Prostate gland (tissue), 2 donors: ENCODE measurements at regions not wholly inside any gene's neighbourhood (a gene's known extent, or its start where the extent isn't known, plus 50 kb on each side); places are given as distances from the start of the nearest gene placed in this dataset.

Experiments
- DNase-seq: peaks from one replicate; pipeline ENCODE4 v3.0.0-alpha.2; 2019; ENCODE audit warnings: low spot score
- H3K27ac ChIP-seq, 2 donors: fragments of 200-600 bp; sonication (generic); 2 replicates each; pipeline ENCODE4 v1.5.1; 2017 to 2019
- H3K27me3 ChIP-seq: fragments of 200-600 bp; sonication (generic); replicated peaks from 2 replicates; pipeline ENCODE4 v1.5.1; 2019; ENCODE audit not compliant: insufficient read depth
- H3K36me3 ChIP-seq, 2 donors: fragments of 200-600 bp; sonication (generic); 1 replicate in 1 of 2; 2 replicates in 1 of 2; pipeline versions ENCODE4 v1.5.1 to v1.8.1; 2017 to 2019
- H3K4me1 ChIP-seq: fragments of 200-600 bp; sonication (generic); replicated peaks from 2 replicates; pipeline ENCODE4 v1.5.1; 2019
- H3K4me3 ChIP-seq, 2 donors: fragments of 200-600 bp; sonication (generic); 2 replicates each; pipeline ENCODE4 v1.5.1; 2017 to 2019
- H3K9me3 ChIP-seq: fragments of 200-600 bp; sonication (generic); 2 replicates; pipeline ENCODE4 v1.5.1; 2017
- POLR2A ChIP-seq: fragments of 450-650 bp; IDR thresholded peaks from one replicate; pipeline ENCODE4 v1.6.1; 2016; ENCODE audit warnings: antibody characterized with exemption, mild to moderate bottlenecking
- POLR2AphosphoS5 ChIP-seq: sonication (generic); formaldehyde crosslinking; IDR thresholded peaks from one replicate; pipeline ENCODE4 v1.6.1; 2017; ENCODE audit warnings: antibody characterized with exemption
- WGBS: methylation state at CpG from one replicate; pipeline ENCODE4 v1.1.5; 2018; 5-methylcytosine and 5-hydroxymethylcytosine counted together
- intact Hi-C: fragments of 100-400 bp; cut with DNase I; formaldehyde crosslinking; loops from one replicate; pipeline ENCODE4 v1.14.2; 2022
- TF ChIP-seq, protein P1 (sequence below), 4 experiments: fragments of 200-600 bp in 2 of 4; fragments of 450-650 bp in 2 of 4; sonication (generic) in 2 of 4; IDR thresholded peaks; 1 replicate in 3 of 4; 2 replicates in 1 of 4; pipeline ENCODE4 v1.5.1; 2016 to 2019; ENCODE audit warnings: antibody characterized with exemption in 4 of 4, mild to moderate bottlenecking in 2 of 4, moderate library complexity in 2 of 4

DNA sequence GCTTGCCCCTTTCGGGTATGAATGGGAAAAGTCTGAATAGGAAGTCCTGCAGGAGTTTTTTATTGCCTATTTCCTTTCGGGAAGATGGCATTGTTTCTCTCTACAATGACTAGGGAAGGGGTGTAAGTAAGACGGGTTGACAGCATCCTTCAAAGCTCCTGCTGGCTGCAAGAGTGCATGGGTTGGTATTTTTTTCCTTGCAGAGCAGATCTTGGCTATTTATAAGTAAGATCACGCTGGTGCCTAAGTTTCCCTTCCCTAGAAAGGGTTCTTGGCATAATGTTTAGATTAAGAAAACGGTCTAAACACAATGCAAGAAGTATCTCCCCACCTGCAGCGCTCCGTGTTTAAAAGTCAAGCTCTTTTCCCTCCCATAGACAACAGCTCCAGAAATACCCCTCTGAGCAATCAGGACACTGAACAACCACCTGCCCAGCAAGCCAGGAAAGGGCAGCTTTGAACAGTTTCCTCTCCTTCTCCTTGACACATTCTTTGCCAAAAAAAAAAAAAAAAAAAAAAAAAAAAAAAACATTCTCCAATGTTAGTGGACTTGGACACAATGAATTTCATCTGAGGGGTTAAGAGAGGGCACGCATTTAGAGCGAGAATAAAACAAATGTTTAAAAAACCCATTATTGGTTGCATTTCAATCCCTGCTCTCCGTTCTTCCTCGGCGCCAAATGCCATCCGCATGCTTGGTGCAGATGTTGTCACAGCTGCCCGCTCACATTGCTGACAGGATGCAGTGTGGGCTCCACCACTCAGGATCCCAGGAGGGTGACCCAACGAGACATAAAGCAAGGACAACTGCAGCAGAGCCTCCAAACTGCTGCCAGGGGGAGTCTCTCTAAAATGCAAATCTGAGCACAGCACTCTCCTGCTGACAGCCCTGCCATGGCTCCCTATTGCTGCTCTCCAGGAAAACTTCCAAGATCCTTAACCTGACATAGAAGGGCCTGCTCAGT, 427.4 kb upstream of the MGMT start:
- no peak overlapping the region for H3K27ac ChIP-seq
- no peak overlapping the region for H3K4me3 ChIP-seq
- 64% methylated on average over 15 of the region's 15 CpGs for WGBS
- no peak for TF ChIP-seq POLR2A
- intact Hi-C loops, result loop anchor here (10.0 kb wide), 1 partner anchor 1085 kb away; no protein-coding TSS in a partner anchor
- H3K4me1 ChIP-seq, result no peaks in the 10 kb centered on the region
- no peaks in the 10 kb centered on the region for H3K36me3 ChIP-seq
- H3K9me3 ChIP-seq, result no peaks in the 10 kb centered on the region
- DNase-seq, result no peak
- peaks cover 5% of the 10 kb centered on the region for H3K27me3 ChIP-seq

DNA sequence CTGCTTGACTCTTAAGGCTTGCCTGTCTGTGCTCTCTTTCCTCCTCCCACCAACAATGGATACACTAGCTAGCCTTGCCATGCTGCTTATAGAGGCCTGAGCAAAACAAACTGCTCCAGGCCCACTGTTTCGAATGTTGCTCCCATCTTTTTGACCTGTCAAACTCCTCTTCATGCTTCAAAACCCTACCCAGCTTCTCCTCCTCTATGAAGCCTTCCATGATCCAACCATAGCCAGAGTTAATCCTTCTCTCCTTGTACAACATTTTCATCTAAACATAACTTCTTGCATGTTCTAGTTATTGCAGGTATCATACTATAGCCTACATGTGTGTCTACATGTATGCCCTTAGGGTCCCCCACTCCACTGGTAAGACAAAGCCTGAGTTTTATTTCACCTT, 426.7 kb upstream of the MGMT start:
- DNase-seq, result no peak
- intact Hi-C loops, result no loop called here
- H3K4me3 ChIP-seq, result no peak overlapping the region
- TF ChIP-seq, protein P1, sequence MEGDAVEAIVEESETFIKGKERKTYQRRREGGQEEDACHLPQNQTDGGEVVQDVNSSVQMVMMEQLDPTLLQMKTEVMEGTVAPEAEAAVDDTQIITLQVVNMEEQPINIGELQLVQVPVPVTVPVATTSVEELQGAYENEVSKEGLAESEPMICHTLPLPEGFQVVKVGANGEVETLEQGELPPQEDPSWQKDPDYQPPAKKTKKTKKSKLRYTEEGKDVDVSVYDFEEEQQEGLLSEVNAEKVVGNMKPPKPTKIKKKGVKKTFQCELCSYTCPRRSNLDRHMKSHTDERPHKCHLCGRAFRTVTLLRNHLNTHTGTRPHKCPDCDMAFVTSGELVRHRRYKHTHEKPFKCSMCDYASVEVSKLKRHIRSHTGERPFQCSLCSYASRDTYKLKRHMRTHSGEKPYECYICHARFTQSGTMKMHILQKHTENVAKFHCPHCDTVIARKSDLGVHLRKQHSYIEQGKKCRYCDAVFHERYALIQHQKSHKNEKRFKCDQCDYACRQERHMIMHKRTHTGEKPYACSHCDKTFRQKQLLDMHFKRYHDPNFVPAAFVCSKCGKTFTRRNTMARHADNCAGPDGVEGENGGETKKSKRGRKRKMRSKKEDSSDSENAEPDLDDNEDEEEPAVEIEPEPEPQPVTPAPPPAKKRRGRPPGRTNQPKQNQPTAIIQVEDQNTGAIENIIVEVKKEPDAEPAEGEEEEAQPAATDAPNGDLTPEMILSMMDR (IDR thresholded peaks at IDR 0.05), result no peak
- TF ChIP-seq POLR2A (no peak), POLR2AphosphoS5 (no peak)
- no peaks in the 10 kb centered on the region for H3K9me3 ChIP-seq
- no peak overlapping the region for H3K27ac ChIP-seq
- H3K27me3 ChIP-seq, result peaks cover 5% of the 10 kb centered on the region
- no peaks in the 10 kb centered on the region for H3K4me1 ChIP-seq
- H3K36me3 ChIP-seq, result no peaks in the 10 kb centered on the region
- WGBS, result 92% methylated on average over 1 of the region's 1 CpG

DNA sequence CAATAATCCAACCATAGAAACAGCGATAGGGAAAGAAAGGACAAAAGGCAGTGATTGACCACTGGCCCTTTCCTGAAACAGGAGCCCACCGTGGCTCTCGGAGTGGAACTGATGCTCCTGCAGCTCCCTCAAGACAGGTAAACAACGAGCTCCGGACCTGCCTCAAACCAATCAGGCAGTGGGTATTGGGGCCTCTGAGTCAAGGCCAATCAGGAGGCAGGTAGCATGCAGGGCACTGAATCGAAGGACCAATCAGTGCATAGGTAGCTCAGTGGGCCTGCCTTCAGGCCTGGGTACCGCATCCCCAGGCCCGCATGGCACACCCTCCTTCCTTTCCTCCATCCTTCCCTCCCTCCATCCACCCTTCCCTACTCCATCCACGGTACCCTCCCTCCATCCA, 425.1 kb upstream of the MGMT start:
- Histone ChIP-seq H3K4me3 (no peak overlapping the region), H3K27me3 (peaks cover 8% of the 10 kb centered on the region), H3K27ac (no peak overlapping the region), H3K9me3 (no peaks in the 10 kb centered on the region), H3K36me3 (no peaks in the 10 kb centered on the region), H3K4me1 (no peaks in the 10 kb centered on the region)
- DNase-seq, result no peak
- TF ChIP-seq POLR2AphosphoS5 (no peak), POLR2A (no peak)
- TF ChIP-seq, protein P1 (IDR thresholded peaks at IDR 0.05), result no peak
- intact Hi-C loops, result no loop called here
- WGBS, result 96% methylated on average over 9 of the region's 9 CpGs

DNA sequence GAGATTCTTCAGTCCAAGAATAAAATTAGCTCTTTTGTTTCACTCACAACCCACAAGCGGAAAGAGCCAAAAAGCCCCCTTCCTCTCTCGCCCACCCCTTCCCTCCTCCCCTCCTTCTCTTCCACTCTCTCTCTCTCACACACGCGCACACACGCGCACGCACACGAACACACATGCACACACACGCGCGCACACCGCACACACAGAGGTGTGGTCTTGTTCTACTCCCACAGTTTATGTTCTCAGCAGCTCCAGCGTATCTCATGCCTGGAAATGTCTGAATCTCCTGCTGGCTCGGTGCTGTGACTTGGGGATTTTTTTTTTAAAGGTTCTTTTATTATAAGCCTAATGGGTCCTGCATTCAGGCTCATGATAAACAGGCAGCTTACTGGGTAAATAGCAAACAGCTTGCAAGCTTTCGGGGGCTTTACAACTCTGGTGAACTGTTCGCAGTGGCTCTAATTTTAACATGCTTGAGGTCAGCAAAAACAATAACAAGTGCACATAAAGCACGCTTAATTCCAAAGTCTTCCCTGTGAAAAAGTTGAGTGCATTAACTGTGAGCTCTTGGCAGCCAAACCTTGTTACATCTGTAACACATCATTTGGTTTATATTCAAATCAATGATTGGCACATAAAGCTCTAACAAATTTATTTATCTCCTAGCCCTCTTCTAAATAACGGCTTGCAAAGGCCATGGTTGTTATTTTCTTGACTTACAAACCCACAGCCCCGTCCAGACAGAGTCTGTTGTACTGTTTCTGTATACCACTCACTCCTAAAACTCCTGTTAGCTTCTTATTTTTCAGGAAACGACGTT, 424.1 kb upstream of the MGMT start:
- 52% methylated on average over 21 of the region's 21 CpGs for WGBS
- no peaks in the 10 kb centered on the region for H3K9me3 ChIP-seq
- TF ChIP-seq, protein P1 (IDR thresholded peaks at IDR 0.05), result no peak
- TF ChIP-seq POLR2A (no peak), POLR2AphosphoS5 (no peak)
- H3K27me3 ChIP-seq, result peaks cover 8% of the 10 kb centered on the region
- DNase-seq, result no peak
- no peak overlapping the region for H3K4me3 ChIP-seq
- intact Hi-C loops, result no loop called here
- no peaks in the 10 kb centered on the region for H3K36me3 ChIP-seq
- H3K4me1 ChIP-seq, result no peaks in the 10 kb centered on the region
- no peak overlapping the region for H3K27ac ChIP-seq

DNA sequence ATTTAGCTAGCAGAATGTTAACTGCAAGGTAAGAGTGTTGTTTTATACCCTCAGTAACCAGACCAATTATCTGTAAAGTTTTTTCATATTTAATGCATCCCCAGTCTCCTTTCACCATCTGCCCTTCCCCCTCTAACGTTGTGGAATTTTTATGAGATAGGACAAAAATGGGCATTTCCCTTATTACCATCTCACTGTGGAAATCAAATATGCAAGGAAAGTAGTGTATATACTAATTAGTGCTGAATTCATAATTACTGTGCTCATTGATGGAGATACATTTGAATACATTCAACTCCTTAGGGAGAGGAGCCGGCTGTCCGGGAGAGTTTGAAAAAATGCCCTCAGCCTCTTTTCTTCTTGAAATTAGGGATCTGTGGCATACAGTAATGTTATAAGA, 423.4 kb upstream of the MGMT start:
- Histone ChIP-seq H3K27ac (no peak overlapping the region), H3K4me1 (no peaks in the 10 kb centered on the region), H3K36me3 (no peaks in the 10 kb centered on the region), H3K9me3 (no peaks in the 10 kb centered on the region), H3K4me3 (no peak overlapping the region), H3K27me3 (peaks cover 8% of the 10 kb centered on the region)
- intact Hi-C loops, result no loop called here
- no peak for DNase-seq
- WGBS, result 66% methylated on average over 3 of the region's 3 CpGs
- no peak for TF ChIP-seq POLR2AphosphoS5
